GM12872 (cell line): ENCODE measurements at regions not wholly inside any gene's neighbourhood (a gene's known extent, or its start where the extent isn't known, plus 50 kb on each side); places are given as distances from the start of the nearest gene placed in this dataset.

Source experiments
- TF ChIP-seq, protein P1 (sequence below): IDR thresholded peaks from 3 replicates; pipeline ENCODE4 v1.5.1; 2011; ENCODE audit warnings: low read depth, mild to moderate bottlenecking, low read length, moderate library complexity; ENCODE audit not compliant: insufficient read depth

DNA sequence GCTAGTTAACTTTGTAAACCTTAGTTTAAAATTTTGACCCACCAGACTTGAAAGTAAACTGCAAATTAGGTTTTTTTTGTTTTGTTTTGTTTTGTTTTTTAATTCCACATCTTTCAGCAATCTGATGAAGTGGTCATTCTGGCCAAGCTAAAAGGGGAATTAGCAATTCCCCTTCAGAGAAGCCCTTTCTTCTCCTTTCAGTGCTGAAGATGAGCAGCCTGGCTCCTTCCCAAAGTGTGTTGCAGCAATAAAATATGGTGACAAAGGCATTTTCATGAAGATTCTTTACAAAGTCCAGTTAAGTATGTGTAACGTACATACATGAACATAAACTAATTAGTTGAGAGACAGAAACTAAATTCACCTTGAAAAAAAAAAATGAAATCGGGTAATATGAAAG lies 380.1 kb downstream of the NOVA1 start:
- TF ChIP-seq, protein P1, sequence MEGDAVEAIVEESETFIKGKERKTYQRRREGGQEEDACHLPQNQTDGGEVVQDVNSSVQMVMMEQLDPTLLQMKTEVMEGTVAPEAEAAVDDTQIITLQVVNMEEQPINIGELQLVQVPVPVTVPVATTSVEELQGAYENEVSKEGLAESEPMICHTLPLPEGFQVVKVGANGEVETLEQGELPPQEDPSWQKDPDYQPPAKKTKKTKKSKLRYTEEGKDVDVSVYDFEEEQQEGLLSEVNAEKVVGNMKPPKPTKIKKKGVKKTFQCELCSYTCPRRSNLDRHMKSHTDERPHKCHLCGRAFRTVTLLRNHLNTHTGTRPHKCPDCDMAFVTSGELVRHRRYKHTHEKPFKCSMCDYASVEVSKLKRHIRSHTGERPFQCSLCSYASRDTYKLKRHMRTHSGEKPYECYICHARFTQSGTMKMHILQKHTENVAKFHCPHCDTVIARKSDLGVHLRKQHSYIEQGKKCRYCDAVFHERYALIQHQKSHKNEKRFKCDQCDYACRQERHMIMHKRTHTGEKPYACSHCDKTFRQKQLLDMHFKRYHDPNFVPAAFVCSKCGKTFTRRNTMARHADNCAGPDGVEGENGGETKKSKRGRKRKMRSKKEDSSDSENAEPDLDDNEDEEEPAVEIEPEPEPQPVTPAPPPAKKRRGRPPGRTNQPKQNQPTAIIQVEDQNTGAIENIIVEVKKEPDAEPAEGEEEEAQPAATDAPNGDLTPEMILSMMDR = no peak

DNA sequence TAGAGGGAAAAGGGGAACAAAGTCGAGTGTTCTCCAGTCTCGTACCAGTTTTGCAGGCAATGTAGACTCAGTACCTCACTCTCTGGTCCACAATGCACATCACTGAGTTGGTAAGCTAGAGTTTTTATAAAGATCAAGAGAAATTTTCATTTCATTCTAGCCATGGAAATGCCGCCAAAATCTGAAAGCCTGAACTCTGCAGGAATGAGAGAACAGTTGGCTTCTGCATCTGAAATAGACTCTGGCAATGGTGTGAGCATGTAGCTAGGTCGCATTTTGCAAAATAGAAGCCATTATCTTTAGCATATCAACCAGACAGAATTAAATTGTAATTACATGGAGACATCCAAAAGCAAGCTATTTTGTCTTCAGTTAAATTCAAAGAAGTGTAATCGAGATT lies 381.0 kb downstream of the NOVA1 start:
- TF ChIP-seq, protein P1 = no peak

DNA sequence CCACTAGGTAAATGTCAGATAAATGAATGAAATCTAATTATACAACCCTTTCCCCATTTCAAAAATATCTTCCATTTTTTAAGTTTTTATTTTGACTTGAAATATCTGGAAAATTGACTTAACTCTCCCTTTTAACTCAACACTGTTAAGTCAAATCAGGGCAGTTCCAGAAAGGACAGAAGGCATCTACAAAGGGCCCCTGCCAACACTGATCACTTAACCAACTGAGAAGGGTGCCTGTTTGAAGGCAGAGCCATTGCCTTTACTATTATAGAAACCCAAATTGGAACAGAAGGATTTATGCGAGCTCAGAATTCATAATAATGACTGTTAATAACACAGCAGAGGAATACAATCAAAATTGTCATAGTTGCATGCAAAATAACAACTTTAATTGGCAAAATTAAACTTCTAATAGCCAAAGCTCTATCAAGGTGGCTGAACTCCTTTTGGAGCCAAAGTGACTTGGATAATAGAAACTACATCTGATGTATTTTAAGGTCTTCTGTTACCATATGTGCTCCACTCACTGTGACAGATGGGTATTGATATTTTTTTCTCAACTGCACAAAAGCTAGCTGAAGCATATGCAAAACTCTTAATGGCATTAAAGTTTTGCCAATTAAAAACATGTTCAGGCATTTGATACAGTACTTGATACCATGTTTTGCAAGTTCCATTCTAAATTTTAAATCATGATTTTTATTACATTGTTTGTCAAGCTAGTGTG lies 383.8 kb downstream of the NOVA1 start:
- TF ChIP-seq, protein P1 = no peak

DNA sequence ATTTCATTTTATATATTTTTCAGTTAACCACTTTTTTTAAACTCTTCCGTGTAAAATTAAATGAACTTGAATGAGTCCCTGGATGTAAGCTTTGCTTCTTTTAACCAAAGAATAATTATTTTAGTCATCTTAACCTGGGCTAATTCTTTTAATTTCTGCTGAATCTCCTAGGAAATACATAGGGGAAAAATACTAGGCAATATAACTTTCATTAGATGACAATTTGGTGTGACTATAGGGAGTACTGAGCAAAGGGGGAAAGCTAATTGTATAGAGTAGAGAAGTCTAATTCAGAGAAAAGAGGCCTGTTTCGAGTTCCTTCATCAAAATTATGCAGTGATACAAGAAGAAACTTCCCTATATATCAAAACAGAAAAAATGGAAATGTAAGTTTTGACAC lies 388.1 kb downstream of the NOVA1 start:
- TF ChIP-seq, protein P1 = no peak

DNA sequence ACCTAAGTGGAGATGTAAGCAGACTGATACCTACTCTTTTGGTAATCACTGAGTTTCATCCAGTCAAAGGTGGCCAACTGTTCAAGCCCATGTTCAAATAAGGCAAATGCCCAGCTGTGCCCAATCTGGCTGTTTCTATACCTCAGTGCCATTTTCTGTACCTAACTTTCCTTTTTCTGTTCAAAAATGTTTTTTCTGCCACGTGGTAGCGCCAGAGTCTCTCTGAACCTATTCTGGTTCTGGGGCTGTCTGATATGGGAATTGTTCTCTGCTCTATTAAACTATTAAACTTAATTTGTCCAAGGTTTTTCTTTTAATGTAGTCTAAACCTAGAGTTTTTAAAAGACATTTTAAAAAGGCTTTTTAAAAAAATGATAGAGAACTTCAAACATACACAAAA lies 391.2 kb downstream of the NOVA1 start:
- TF ChIP-seq, protein P1 = no peak

DNA sequence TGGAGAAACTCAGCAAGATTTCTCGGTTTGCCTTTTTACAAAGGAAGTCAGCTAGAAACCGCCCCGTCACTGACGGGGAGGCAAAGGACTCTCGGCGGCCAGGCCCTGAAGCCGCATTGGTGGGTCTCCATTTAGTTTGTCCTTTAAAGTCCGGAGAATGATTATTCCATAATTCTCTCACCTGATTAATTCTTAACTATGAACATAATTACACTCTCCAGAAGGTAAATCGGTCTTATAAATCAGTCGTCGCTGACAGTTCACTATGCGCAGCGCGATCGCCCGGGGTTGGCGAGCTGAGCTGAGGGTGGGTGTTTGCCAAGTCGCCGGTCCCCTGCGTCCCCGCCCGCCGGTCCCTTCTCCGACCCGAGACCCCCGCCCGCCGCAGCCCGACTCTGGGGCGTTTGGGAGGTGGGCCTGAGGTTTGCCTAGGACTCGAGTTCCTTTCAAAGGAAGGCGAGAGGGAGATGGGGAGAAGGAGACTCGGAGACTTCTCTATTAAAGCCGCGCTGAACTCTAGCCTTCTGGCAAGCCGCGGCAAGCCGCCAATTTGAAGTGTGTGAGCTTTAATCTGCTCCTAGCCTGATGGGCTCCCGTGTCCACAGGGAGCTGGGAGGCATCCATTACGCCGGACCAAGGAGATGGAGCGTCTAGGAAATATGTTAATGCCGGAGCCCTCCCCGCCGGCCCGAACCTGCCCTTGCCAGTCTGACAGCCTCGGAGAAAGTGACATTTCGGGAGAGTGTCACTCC lies 392.9 kb downstream of the NOVA1 start:
- TF ChIP-seq, protein P1 = no peak

DNA sequence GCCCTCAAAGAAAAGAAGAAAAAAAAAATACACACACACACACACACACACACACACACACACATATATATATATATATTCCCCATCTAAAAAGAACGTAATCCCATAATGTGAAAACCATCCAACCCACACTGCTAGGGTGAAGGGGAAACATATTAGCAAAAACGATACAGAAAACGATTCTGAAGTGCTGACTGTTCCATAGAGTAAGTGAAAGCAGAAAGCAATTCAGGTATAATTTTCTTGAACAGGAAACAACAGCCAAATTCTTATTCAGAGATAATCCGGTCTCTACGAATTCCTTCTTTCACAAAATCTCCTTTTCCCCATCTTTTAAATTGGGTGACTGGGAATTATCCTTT lies 393.5 kb downstream of the NOVA1 start:
- TF ChIP-seq, protein P1 = no peak
